Upper lobe of right lung (tissue), 1 donor: ENCODE measurements at regions not wholly inside any gene's neighbourhood (a gene's known extent, or its start where the extent isn't known, plus 50 kb on each side); places are given as distances from the start of the nearest gene placed in this dataset.

Source experiments
- ATAC-seq: fragments of 200-7000 bp; cut with Tn5 transposase; one replicate; pipeline ENCODE4 v1.9.1; 2020; ENCODE audit warnings: mild to moderate bottlenecking, moderate library complexity
- DNase-seq: peaks from one replicate; pipeline ENCODE4 v3.0.0-alpha.2; 2020
- H3K27ac ChIP-seq: fragments of 200-600 bp; one replicate; pipeline ENCODE4 v1.8.0; 2022
- H3K27me3 ChIP-seq: fragments of 200-600 bp; one replicate; pipeline ENCODE4 v1.8.0; 2022; ENCODE audit warnings: mild to moderate bottlenecking
- H3K36me3 ChIP-seq: fragments of 200-600 bp; one replicate; pipeline ENCODE4 v1.8.0; 2022
- H3K4me1 ChIP-seq: fragments of 200-600 bp; one replicate; pipeline ENCODE4 v1.8.0; 2022
- H3K4me3 ChIP-seq: fragments of 200-600 bp; one replicate; pipeline ENCODE4 v1.8.0; 2022; ENCODE audit warnings: mild to moderate bottlenecking
- H3K9me3 ChIP-seq: fragments of 200-600 bp; one replicate; pipeline ENCODE4 v1.8.0; 2022
- CTCF ChIP-seq: fragments of 200-600 bp; IDR thresholded peaks from one replicate; pipeline ENCODE4 v1.8.0; 2022; ENCODE audit warnings: antibody characterized with exemption
- intact Hi-C: fragments of 100-400 bp; cut with DNase I; formaldehyde crosslinking; loops from one replicate; pipeline ENCODE4 v1.11.0; 2022
- donor health status: DM: no; HTN: yes; CAD: no; lungs with severe emphysema.

GRCh38 chrY:13023607-13024006 lies 118.9 kb downstream of the DDX3Y start:
- Histone ChIP-seq H3K36me3 (no peaks in the 10 kb centered on the region), H3K4me1 (no peaks in the 10 kb centered on the region), H3K27me3 (no peaks in the 10 kb centered on the region), H3K27ac (no peak overlapping the region), H3K9me3 (no peaks in the 10 kb centered on the region), H3K4me3 (no peak overlapping the region)
- TF ChIP-seq CTCF: no peak
- ATAC-seq: no peak
- intact Hi-C loops: no loop called here
- no peak for DNase-seq

GRCh38 chrY:13024447-13024846 lies 119.8 kb downstream of the DDX3Y start:
- DNase-seq (no peak), ATAC-seq (no peak)
- H3K9me3 ChIP-seq: no peaks in the 10 kb centered on the region
- no peaks in the 10 kb centered on the region for H3K4me1 ChIP-seq
- H3K27me3 ChIP-seq: no peaks in the 10 kb centered on the region
- no peaks in the 10 kb centered on the region for H3K36me3 ChIP-seq
- no peak for TF ChIP-seq CTCF
- no peak overlapping the region for H3K4me3 ChIP-seq
- no peak overlapping the region for H3K27ac ChIP-seq
- intact Hi-C loops: no loop called here

GRCh38 chrY:13026906-13027305 lies 122.2 kb downstream of the DDX3Y start:
- Histone ChIP-seq H3K27me3 (no peaks in the 10 kb centered on the region), H3K4me1 (no peaks in the 10 kb centered on the region), H3K4me3 (no peak overlapping the region), H3K9me3 (no peaks in the 10 kb centered on the region), H3K27ac (no peak overlapping the region), H3K36me3 (no peaks in the 10 kb centered on the region)
- ATAC-seq (no peak), DNase-seq (no peak)
- intact Hi-C loops: no loop called here
- TF ChIP-seq CTCF: no peak

GRCh38 chrY:13040232-13040631 lies 135.6 kb downstream of the DDX3Y start:
- intact Hi-C loops: no loop called here
- Histone ChIP-seq H3K27ac (no peak overlapping the region), H3K9me3 (no peaks in the 10 kb centered on the region), H3K4me1 (no peaks in the 10 kb centered on the region), H3K4me3 (no peak overlapping the region), H3K36me3 (no peaks in the 10 kb centered on the region), H3K27me3 (no peaks in the 10 kb centered on the region)
- no peak for DNase-seq
- no peak for ATAC-seq
- TF ChIP-seq CTCF: no peak

GRCh38 chrY:13053501-13053900 lies 148.8 kb downstream of the DDX3Y start:
- Histone ChIP-seq H3K4me1 (no peaks in the 10 kb centered on the region), H3K36me3 (no peaks in the 10 kb centered on the region), H3K27me3 (no peaks in the 10 kb centered on the region), H3K27ac (no peak overlapping the region), H3K9me3 (no peaks in the 10 kb centered on the region), H3K4me3 (no peak overlapping the region)
- ATAC-seq (no peak), DNase-seq (no peak)
- intact Hi-C loops: no loop called here
- no peak for TF ChIP-seq CTCF

- ATAC-seq (no peak), DNase-seq (no peak)
- intact Hi-C loops: no loop called here
- Histone ChIP-seq H3K27me3 (no peaks in the 10 kb centered on the region), H3K4me1 (no peaks in the 10 kb centered on the region), H3K4me3 (no peak overlapping the region), H3K36me3 (no peaks in the 10 kb centered on the region), H3K9me3 (no peaks in the 10 kb centered on the region), H3K27ac (no peak overlapping the region)
- TF ChIP-seq CTCF: no peak
Measured at GRCh38 chrY:13066372-13066771, 161.7 kb downstream of the DDX3Y start.
